ENCODE measurements at regions not wholly inside any gene's neighbourhood (a gene's known extent, or its start where the extent isn't known, plus 50 kb on each side); places are given as distances from the start of the nearest gene placed in this dataset.

- TF ChIP-seq NR2F1 (CRISPR knock-in tag; IDR thresholded peaks at IDR 0.05) (no peak), ZNF160 (CRISPR knock-in tag; IDR thresholded peaks at IDR 0.05) (no peak), ZNF563 (CRISPR knock-in tag; IDR thresholded peaks at IDR 0.05) (no peak), ZNF383 (CRISPR knock-in tag; IDR thresholded peaks at IDR 0.05; ENCODE audit: borderline replicate concordance) (no peak), ZNF839 (CRISPR knock-in tag; IDR thresholded peaks at IDR 0.05; ENCODE audit: borderline replicate concordance) (no peak), CREB1 (IDR thresholded peaks at IDR 0.05) (no peak), CREB1 (CRISPR knock-in tag; IDR thresholded peaks at IDR 0.05) (no peak), FOSL1 (CRISPR knock-in tag; IDR thresholded peaks at IDR 0.05; ENCODE audit: borderline replicate concordance) (no peak), ZFYVE20 (CRISPR knock-in tag; IDR thresholded peaks at IDR 0.05; ENCODE audit: borderline replicate concordance, low read depth) (no peak), NCOR1 (IDR thresholded peaks at IDR 0.05; ENCODE audit: borderline replicate concordance, low read length) (peak; percentile 30; the same call in 1 of the 2 replicates), NR2F2 (IDR thresholded peaks at IDR 0.05; ENCODE audit: borderline replicate concordance, low read depth) (0 out of 2 replicates have a peak, but pooled peaks have one; percentile 50), SPEN (CRISPR knock-in tag; IDR thresholded peaks at IDR 0.05; ENCODE audit: low read depth) (peak; percentile 26; the same call in 1 of the 2 replicates), JARID2 (CRISPR knock-in tag; IDR thresholded peaks at IDR 0.05; ENCODE audit: insufficient replicate concordance) (no peak), PHF21A (CRISPR knock-in tag; IDR thresholded peaks at IDR 0.05) (peak; percentile 69; the same call in 1 of the 2 replicates), LRRFIP1 (CRISPR knock-in tag; conservative IDR thresholded peaks at IDR 0.05) (no peak), ZNF143 (CRISPR knock-in tag; IDR thresholded peaks at IDR 0.05) (no peak), ADNP (CRISPR knock-in tag; IDR thresholded peaks at IDR 0.05) (no peak), REL (CRISPR knock-in tag; conservative IDR thresholded peaks at IDR 0.05) (no peak), REXO4 (CRISPR knock-in tag; IDR thresholded peaks at IDR 0.05; ENCODE audit: borderline replicate concordance) (no peak), ZNF264 (CRISPR knock-in tag; IDR thresholded peaks at IDR 0.05) (no peak), ZNF547 (CRISPR knock-in tag; IDR thresholded peaks at IDR 0.05) (no peak), ASH2L (IDR thresholded peaks at IDR 0.05; ENCODE audit: insufficient read length, low read depth, low read length) (peak; percentile 45), HMGXB3 (CRISPR knock-in tag; IDR thresholded peaks at IDR 0.05; ENCODE audit: borderline replicate concordance) (no peak)
Measured at GRCh38 chr12:107523775-107524535, 161.6 kb upstream of the PWP1 start (continued).
